Dendritic cell treated with granulocyte-macrophage colony-stimulating factor and Interleukin-4, amounts not matched to agents 40 ng/mL and 50 ng/mL, for 4 days (primary cell): ENCODE measurements at regions not wholly inside any gene's neighbourhood (a gene's known extent, or its start where the extent isn't known, plus 50 kb on each side); places are given as distances from the start of the nearest gene placed in this dataset.
"Not testable (repeated sequence)": the region's sequence is repeated elsewhere in the genome, so short reads cannot be mapped to it uniquely, and the experiment has no call there.

ENCODE experiments used
- H3K27ac Mint-ChIP-seq: one replicate; pipeline ENCODE4 v1.8.0; 2022; ENCODE audit warnings: mild to moderate bottlenecking, mixed read lengths
- H3K27me3 Mint-ChIP-seq: one replicate; pipeline ENCODE4 v1.8.0; 2022; ENCODE audit warnings: mild to moderate bottlenecking, mixed read lengths
- H3K36me3 Mint-ChIP-seq: one replicate; pipeline ENCODE4 v1.8.0; 2022; ENCODE audit warnings: low read depth, mixed read lengths
- H3K4me1 Mint-ChIP-seq: one replicate; pipeline ENCODE4 v1.8.0; 2022; ENCODE audit warnings: low read depth, mixed read lengths
- H3K4me3 Mint-ChIP-seq: one replicate; pipeline ENCODE4 v1.8.0; 2022; ENCODE audit warnings: mild to moderate bottlenecking, moderate library complexity, mixed read lengths
- H3K9me3 Mint-ChIP-seq: one replicate; pipeline ENCODE4 v1.8.0; 2022; ENCODE audit warnings: mixed read lengths
- intact Hi-C: fragments of 100-400 bp; cut with micrococcal nuclease; formaldehyde crosslinking; loops from one replicate; pipeline ENCODE4 v1.15.0; 2022

GRCh38 chr12:84506282-84506681 is 406.3 kb downstream of the SLC6A15 start:
- H3K4me3 Mint-ChIP-seq = no peak overlapping the region
- H3K4me1 Mint-ChIP-seq = peaks cover 19% of the 10 kb centered on the region
- H3K9me3 Mint-ChIP-seq = no peaks in the 10 kb centered on the region
- no peaks in the 10 kb centered on the region for H3K27me3 Mint-ChIP-seq
- intact Hi-C loops = no loop called here
- no peak overlapping the region for H3K27ac Mint-ChIP-seq
- no peaks in the 10 kb centered on the region for H3K36me3 Mint-ChIP-seq

DNA sequence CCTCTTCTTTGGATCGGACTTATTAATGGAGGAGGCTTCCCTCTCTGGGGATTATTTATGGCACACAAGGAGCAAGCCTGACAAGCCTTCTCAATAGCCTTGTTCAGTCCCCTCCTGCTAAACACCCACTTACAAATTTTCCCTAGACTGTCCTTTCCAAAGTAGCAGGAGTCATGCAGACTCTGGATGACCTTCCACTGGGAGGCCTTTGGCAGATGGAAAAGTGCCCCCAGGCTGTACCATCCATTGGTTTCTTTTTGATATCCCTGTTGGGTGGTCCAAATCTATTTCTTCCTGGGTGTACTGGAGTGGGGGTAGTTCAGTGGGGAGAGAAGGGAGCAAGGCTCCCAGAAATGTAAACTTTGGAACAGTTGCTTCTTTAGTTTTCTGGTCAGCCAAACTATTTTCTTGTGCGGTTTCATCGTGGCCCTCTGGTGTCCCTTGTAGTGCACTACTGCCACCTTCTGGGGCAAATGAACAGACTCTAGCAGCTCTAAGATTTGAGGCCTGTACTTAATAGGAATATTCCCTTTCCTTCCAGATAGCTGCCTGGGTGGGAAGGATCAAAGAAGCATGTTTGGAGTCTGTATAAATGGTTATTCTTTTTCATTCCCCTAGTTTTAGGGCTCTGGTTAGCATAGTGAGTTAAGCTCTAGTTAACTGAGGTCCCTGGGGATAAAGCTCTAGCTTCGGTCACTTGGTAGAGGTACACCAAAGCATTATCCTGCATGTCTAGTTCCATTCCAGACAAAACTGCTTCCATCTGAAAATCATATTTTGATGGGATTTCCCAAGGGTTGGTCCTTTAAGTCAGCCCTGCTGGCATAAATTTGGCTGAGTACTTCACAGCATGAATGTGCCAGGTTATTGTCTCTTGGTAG is 409.5 kb downstream of the SLC6A15 start:
- H3K27me3 Mint-ChIP-seq = no peaks in the 10 kb centered on the region
- no peaks in the 10 kb centered on the region for H3K9me3 Mint-ChIP-seq
- H3K27ac Mint-ChIP-seq = no peak overlapping the region
- intact Hi-C loops = loop anchor here (5.0 kb wide), 1 partner anchor 1976 kb away; no protein-coding TSS in a partner anchor
- H3K4me1 Mint-ChIP-seq = peaks cover 6% of the 10 kb centered on the region
- no peaks in the 10 kb centered on the region for H3K36me3 Mint-ChIP-seq
- no peak overlapping the region for H3K4me3 Mint-ChIP-seq

- H3K4me3 Mint-ChIP-seq = no peak overlapping the region
- no peaks in the 10 kb centered on the region for H3K36me3 Mint-ChIP-seq
- no peak overlapping the region for H3K27ac Mint-ChIP-seq
- intact Hi-C loops = loop anchor here (5.0 kb wide), 1 partner anchor 1975 kb away; no protein-coding TSS in a partner anchor
- no peaks in the 10 kb centered on the region for H3K4me1 Mint-ChIP-seq
- no peaks in the 10 kb centered on the region for H3K9me3 Mint-ChIP-seq
- no peaks in the 10 kb centered on the region for H3K27me3 Mint-ChIP-seq
These were observed 410.3 kb downstream of the SLC6A15 start for GRCh38 chr12:84502180-84502860.

- no peaks in the 10 kb centered on the region for H3K36me3 Mint-ChIP-seq
- no peaks in the 10 kb centered on the region for H3K4me1 Mint-ChIP-seq
- H3K27me3 Mint-ChIP-seq = no peaks in the 10 kb centered on the region
- H3K27ac Mint-ChIP-seq = no peak overlapping the region
- intact Hi-C loops = no loop called here
- H3K4me3 Mint-ChIP-seq = no peak overlapping the region
- no peaks in the 10 kb centered on the region for H3K9me3 Mint-ChIP-seq
These were observed 414.8 kb downstream of the SLC6A15 start for GRCh38 chr12:84497819-84498218.

DNA sequence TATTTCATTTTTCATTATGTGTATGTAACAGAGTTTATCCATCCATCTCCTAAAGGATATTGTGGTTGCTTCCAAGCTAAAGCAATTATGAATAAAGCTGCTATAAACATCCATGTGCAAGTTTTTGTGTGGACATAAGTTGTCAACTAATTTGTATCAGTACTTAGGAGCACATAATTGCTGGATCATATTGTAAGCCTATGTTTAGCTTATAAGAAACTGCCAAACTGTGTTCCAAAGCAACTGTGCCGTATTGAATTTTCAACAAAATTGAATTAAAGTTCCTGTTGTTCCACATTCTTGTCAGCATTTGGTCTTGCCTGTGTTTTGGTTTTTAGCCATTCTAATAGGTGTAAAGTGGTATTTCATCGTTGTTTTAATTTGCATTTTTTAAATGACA is 416.9 kb downstream of the SLC6A15 start:
- Mint-ChIP-seq H3K27ac (no peak overlapping the region), H3K27me3 (no peaks in the 10 kb centered on the region), H3K36me3 (no peaks in the 10 kb centered on the region), H3K4me3 (no peak overlapping the region), H3K9me3 (no peaks in the 10 kb centered on the region), H3K4me1 (no peaks in the 10 kb centered on the region)
- intact Hi-C loops = no loop called here

DNA sequence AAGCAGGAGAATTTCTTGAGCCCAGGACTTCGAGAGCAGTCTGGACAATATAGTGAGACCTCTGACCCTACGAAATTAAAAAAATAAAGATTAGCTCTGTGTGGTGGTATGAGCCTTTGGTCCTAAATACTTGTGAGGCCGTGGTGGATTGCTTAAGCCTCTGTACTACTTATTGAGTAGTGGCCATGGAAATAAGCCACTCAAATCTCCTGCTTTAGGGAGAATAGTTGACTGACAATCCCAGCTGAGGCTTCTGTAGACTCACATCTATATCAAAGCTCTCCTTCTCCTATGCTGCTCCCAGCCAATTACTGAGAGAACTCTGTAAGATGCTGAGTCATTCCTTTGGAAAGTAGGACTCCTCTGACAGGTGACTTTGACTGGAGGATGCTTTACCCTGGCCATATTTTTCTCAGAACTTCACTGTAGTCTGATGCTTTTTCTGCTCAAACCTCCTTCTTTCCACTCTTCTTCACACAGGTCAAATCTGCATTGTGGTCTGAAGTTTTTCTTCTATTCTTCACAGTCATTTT is 420.2 kb downstream of the SLC6A15 start:
- H3K9me3 Mint-ChIP-seq = no peaks in the 10 kb centered on the region
- intact Hi-C loops = no loop called here

DNA sequence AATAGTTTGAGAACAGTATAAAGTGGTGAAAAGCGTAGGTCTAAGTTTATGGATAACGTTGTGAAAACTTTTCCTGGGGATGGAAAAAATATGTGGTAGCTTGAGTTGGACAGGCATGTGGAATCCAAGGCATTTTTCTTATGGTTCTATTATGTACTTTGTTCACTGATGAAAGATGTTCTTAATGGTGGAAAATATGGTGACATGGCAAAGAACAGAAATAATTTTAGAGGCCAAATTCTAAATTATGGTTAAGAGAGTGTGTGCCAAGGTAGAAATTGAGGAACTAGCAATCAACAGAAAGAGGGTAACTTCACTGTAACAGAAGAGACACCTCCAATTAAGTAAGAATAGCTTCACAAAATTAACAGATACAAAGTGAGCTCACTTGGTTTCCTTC is 427.8 kb downstream of the SLC6A15 start:
- H3K4me3 Mint-ChIP-seq = no peak overlapping the region
- intact Hi-C loops = no loop called here
- H3K36me3 Mint-ChIP-seq = no peaks in the 10 kb centered on the region
- H3K27ac Mint-ChIP-seq = no peak overlapping the region
- H3K9me3 Mint-ChIP-seq = no peaks in the 10 kb centered on the region
- no peaks in the 10 kb centered on the region for H3K4me1 Mint-ChIP-seq
- no peaks in the 10 kb centered on the region for H3K27me3 Mint-ChIP-seq

More for the DNA sequence above, 420.2 kb downstream of the SLC6A15 start:
- Mint-ChIP-seq H3K27me3 (no peaks in the 10 kb centered on the region), H3K4me1 (no peaks in the 10 kb centered on the region), H3K4me3 (no peak overlapping the region), H3K27ac (no peak overlapping the region), H3K36me3 (no peaks in the 10 kb centered on the region)

DNA sequence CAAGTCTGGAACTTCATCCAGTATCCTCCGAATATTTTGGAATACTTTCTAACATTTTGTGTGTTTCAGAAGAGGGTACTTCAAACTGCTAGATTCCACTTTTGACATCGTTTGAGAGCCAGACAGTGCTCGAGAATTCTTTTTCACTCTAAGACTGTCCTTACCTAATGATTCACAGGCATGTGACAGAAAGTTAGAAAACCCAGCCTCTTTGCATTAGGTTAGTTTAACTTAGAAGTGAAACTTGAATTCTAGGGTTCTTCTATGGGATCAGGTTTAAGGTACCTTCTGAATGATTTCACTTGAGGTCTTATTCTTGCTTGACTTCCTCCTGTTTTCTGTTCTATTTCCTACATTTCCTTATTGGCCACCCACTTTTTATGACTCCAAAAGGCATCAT is 431.8 kb downstream of the SLC6A15 start:
- H3K27ac Mint-ChIP-seq = no peak overlapping the region
- no peaks in the 10 kb centered on the region for H3K9me3 Mint-ChIP-seq
- no peaks in the 10 kb centered on the region for H3K4me1 Mint-ChIP-seq
- H3K27me3 Mint-ChIP-seq = no peaks in the 10 kb centered on the region
- no peaks in the 10 kb centered on the region for H3K36me3 Mint-ChIP-seq
- intact Hi-C loops = no loop called here
- no peak overlapping the region for H3K4me3 Mint-ChIP-seq

GRCh38 chr12:84470361-84470760 is 442.2 kb downstream of the SLC6A15 start:
- H3K9me3 Mint-ChIP-seq = no peaks in the 10 kb centered on the region
- H3K36me3 Mint-ChIP-seq = no peaks in the 10 kb centered on the region
- intact Hi-C loops = no loop called here

GRCh38 chr12:84464616-84465015 is 448.0 kb downstream of the SLC6A15 start:
- no peaks in the 10 kb centered on the region for H3K9me3 Mint-ChIP-seq
- no peaks in the 10 kb centered on the region for H3K36me3 Mint-ChIP-seq
- intact Hi-C loops = no loop called here
- no peak overlapping the region for H3K4me3 Mint-ChIP-seq
- no peaks in the 10 kb centered on the region for H3K4me1 Mint-ChIP-seq
- H3K27me3 Mint-ChIP-seq = no peaks in the 10 kb centered on the region
- H3K27ac Mint-ChIP-seq = no peak overlapping the region

More at GRCh38 chr12:84470361-84470760, 442.2 kb downstream of the SLC6A15 start:
- Mint-ChIP-seq H3K4me3 (no peak overlapping the region), H3K4me1 (no peaks in the 10 kb centered on the region), H3K27me3 (no peaks in the 10 kb centered on the region), H3K27ac (no peak overlapping the region)

DNA sequence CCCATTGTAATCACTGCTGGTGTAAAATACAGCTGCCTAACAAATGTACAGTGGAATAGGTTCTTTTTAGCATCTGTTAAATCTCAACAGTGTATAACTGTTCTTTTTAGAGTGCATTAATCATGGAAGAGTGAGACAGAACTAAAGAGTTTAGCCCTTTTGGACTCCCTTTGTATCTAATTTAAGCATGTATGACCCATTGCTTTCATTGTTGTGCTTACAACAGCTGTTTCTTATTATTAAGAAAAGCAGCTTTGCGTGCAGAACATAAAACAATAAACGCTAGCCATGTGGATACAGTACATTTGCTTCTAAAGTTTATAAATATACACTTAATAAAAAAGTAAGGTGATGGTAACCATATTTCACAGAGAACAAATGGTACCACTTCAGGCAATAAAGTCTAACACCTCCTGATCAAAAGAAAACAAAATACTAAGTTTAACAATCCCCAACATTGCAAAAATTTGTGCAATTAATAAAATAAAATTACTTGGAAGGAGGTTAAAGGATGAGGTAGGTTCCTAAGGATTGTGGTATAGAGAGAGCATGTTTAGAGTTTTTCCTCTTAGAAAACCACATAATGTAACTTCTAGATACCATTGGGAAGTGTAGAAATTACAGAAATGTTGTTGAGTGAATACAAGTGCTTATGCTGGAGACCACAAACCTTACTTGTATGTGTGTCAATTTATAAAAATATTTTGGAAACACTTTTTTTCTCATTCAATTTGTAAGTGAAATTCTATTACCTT is 448.7 kb downstream of the SLC6A15 start:
- Mint-ChIP-seq H3K27me3 (no peaks in the 10 kb centered on the region), H3K4me3 (no peak overlapping the region), H3K36me3 (no peaks in the 10 kb centered on the region), H3K27ac (no peak overlapping the region), H3K4me1 (no peaks in the 10 kb centered on the region), H3K9me3 (no peaks in the 10 kb centered on the region)
- intact Hi-C loops = no loop called here

DNA sequence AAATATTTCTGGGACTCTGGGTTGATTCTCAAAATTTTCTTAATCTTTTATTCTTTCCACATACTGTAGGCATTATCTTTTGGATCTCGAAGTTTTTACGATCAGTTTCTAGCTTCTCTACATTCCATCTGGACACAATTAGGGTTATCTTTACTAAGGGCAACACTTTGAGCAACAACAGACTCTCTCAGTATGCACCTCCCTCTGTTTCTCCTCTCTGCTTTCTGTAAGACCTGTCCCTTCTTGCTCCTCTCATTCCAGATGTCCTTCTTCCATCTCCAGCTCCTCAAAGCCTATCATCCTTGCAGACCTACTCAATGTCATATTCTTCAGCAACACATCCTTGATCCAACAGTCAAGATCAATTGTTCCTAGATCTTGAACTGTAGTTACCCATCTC is 457.0 kb downstream of the SLC6A15 start:
- no peaks in the 10 kb centered on the region for H3K36me3 Mint-ChIP-seq
- H3K4me1 Mint-ChIP-seq = no peaks in the 10 kb centered on the region
- no peaks in the 10 kb centered on the region for H3K9me3 Mint-ChIP-seq
- H3K27me3 Mint-ChIP-seq = no peaks in the 10 kb centered on the region
- no peak overlapping the region for H3K4me3 Mint-ChIP-seq
- intact Hi-C loops = no loop called here
- no peak overlapping the region for H3K27ac Mint-ChIP-seq

DNA sequence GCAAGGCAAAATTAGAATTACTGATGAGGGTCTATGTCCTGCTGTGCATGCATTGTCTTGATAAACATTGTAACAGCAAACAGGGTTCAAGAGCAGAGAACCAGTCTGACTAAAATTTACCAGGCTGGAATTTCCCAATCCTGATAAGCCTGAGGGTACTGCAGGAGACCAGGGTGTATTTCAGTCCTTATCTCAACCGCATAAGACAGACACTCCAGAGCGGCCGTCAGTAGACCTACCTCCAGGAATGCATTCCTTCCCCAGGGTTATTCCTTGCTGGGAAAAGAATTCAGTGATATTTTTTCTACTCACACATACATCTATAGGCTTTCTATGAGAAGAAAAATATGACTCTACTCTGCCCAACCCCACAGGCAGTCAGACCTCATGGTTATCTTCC is 466.1 kb downstream of the SLC6A15 start:
- intact Hi-C loops, H3K4me1 Mint-ChIP-seq, H3K9me3 Mint-ChIP-seq, H3K27me3 Mint-ChIP-seq, H3K36me3 Mint-ChIP-seq, H3K4me3 Mint-ChIP-seq, H3K27ac Mint-ChIP-seq: not testable (repeated sequence)

DNA sequence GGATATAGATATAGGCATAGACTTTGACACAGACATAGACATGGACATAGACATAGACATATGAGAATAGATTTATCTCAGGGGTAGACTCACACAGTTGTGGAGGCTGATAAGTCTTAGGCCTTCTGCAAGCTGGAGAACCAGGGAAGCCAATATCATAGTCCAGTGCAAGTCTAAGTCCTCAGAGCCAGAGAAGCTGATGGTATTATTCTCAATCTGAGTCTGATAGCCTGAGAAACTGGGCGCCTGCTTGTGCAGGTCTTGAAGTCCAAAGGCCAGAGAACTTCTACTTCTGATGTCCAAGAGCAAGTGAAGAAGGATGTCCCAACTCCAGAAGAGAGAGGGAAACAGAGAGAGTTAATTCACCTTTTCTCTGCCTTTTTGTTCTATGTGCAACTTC is 476.5 kb downstream of the SLC6A15 start:
- Mint-ChIP-seq H3K9me3 (no peaks in the 10 kb centered on the region), H3K4me1 (no peaks in the 10 kb centered on the region), H3K27ac (no peak overlapping the region), H3K36me3 (no peaks in the 10 kb centered on the region), H3K4me3 (no peak overlapping the region), H3K27me3 (no peaks in the 10 kb centered on the region)
- intact Hi-C loops = no loop called here
